H1 (cell line): ENCODE measurements at regions not wholly inside any gene's neighbourhood (a gene's known extent, or its start where the extent isn't known, plus 50 kb on each side); places are given as distances from the start of the nearest gene placed in this dataset.
"Not testable (repeated sequence)": the region's sequence is repeated elsewhere in the genome, so short reads cannot be mapped to it uniquely, and the experiment has no call there.

Source experiments
- CTCF ChIA-PET: fragments of 300-600 bp; sonication (Branson Sonifier 250); formaldehyde crosslinking; loops from one replicate; lab custom pipeline; 2021; ENCODE audit not compliant: partially characterized antibody; lab: Charles Lee
- POLR2A ChIA-PET: fragments of 300-600 bp; sonication (Branson Sonifier 250); formaldehyde crosslinking; loops from one replicate; lab custom pipeline; 2021; ENCODE audit warnings: inconsistent platforms; ENCODE audit not compliant: partially characterized antibody; lab: Charles Lee
- DNase-seq, 2 experiments: peaks; one replicate each; pipeline versions ENCODE4 v3.0.0 to v3.0.0-alpha.2; 2010 to 2022; ENCODE audit warnings: low spot score in 2 of 2, low read depth in 1 of 2, mixed read lengths in 1 of 2
- FAIRE-seq: peaks from 2 replicates; lab custom pipeline; 2011; peaks lifted over from hg19 to GRCh38; lab: Jason Lieb, UNC
- H2AFZ ChIP-seq: 2 replicates; pipeline ENCODE4 v1.8.1; 2012; ENCODE audit warnings: low read length, inconsistent platforms
- H2AK5ac ChIP-seq: 2 replicates; pipeline ENCODE4 v1.6.1; 2013; ENCODE audit warnings: low read depth, low read length
- H2BK120ac ChIP-seq: replicated peaks from 2 replicates; pipeline ENCODE3; 2013; ENCODE audit warnings: low read depth, low read length, inconsistent platforms
- H2BK12ac ChIP-seq: 2 replicates; pipeline ENCODE4 v1.6.1; 2013; ENCODE audit warnings: low read depth, low read length
- H2BK15ac ChIP-seq: 2 replicates; pipeline ENCODE4 v1.6.1; 2013; ENCODE audit warnings: low read length
- H2BK20ac ChIP-seq: 2 replicates; pipeline ENCODE4 v1.6.1; 2013; ENCODE audit warnings: low read length
- H2BK5ac ChIP-seq: 2 replicates; pipeline ENCODE4 v1.6.1; 2013; ENCODE audit warnings: low read depth, low read length
- H3K14ac ChIP-seq: 2 replicates; pipeline ENCODE4 v1.6.1; 2013; ENCODE audit warnings: inconsistent platforms; ENCODE audit not compliant: insufficient read length
- H3K18ac ChIP-seq: 2 replicates; pipeline ENCODE4 v1.6.1; 2013; ENCODE audit warnings: low read length; ENCODE audit errors: extremely low read depth
- H3K23ac ChIP-seq: 2 replicates; pipeline ENCODE4 v1.6.1; 2013; ENCODE audit warnings: inconsistent platforms; ENCODE audit not compliant: insufficient read length
- H3K23me2 ChIP-seq: 2 replicates; pipeline ENCODE4 v1.6.1; 2013; ENCODE audit warnings: low read depth, low read length
- H3K27ac ChIP-seq: 2 replicates; pipeline ENCODE4 v1.6.1; 2011; ENCODE audit warnings: low read depth, low read length, inconsistent platforms
- H3K27me3 ChIP-seq, 4 experiments: replicated peaks in 1 of 4; 1 replicate in 1 of 4; 2 replicates in 3 of 4; pipeline versions ENCODE4 v1.6.1 to v1.8.1; 2011 to 2013; ENCODE audit warnings: low read length in 3 of 4, mild to moderate bottlenecking in 3 of 4, inconsistent platforms in 2 of 4, mixed read lengths in 2 of 4, moderate library complexity in 1 of 4; ENCODE audit not compliant: control insufficient read depth in 3 of 4, insufficient read depth in 3 of 4; ENCODE audit errors: extremely low read depth in 1 of 4
- H3K36me3 ChIP-seq, 4 experiments: 2 replicates each; pipeline versions ENCODE4 v1.6.1 to v1.8.1; 2011 to 2013; ENCODE audit warnings: mild to moderate bottlenecking in 4 of 4, low read length in 3 of 4, moderate library complexity in 2 of 4, control low read depth in 1 of 4, inconsistent platforms in 1 of 4; ENCODE audit not compliant: insufficient read depth in 4 of 4, control insufficient read depth in 2 of 4
- H3K4ac ChIP-seq: replicated peaks from 2 replicates; pipeline ENCODE3; 2013; ENCODE audit warnings: low read length, low read depth, mixed read lengths, inconsistent platforms; ENCODE audit not compliant: insufficient read length
- H3K4me1 ChIP-seq, 4 experiments: replicated peaks in 1 of 4; 1 replicate in 1 of 4; 2 replicates in 3 of 4; pipeline versions ENCODE4 v1.6.1 to v1.8.1; 2011 to 2013; ENCODE audit warnings: low read length in 3 of 4, inconsistent platforms in 2 of 4, mixed read lengths in 1 of 4; ENCODE audit not compliant: insufficient read depth in 4 of 4, control insufficient read depth in 3 of 4
- H3K4me2 ChIP-seq, 2 experiments: 2 replicates each; pipeline versions ENCODE4 v1.6.1 to v1.8.1; 2011 to 2013; ENCODE audit warnings: low read depth in 2 of 2, low read length in 2 of 2, control low read depth in 1 of 2, inconsistent platforms in 1 of 2, mild to moderate bottlenecking in 1 of 2; ENCODE audit not compliant: insufficient read depth in 1 of 2
- H3K4me3 ChIP-seq, 4 experiments: fragments of 200-600, 300-600 bp in 1 of 4; sonication (generic), shearing (Covaris generic), sonication (Bioruptor Twin) in 1 of 4; 2 replicates each; pipeline versions ENCODE4 v1.5.1 to v1.8.1; 2011 to 2016; ENCODE audit warnings: low read length in 4 of 4, low read depth in 3 of 4, control low read depth in 2 of 4, inconsistent platforms in 2 of 4, mild to moderate bottlenecking in 2 of 4, mixed read lengths in 1 of 4, moderate library complexity in 1 of 4; ENCODE audit not compliant: insufficient read depth in 2 of 4; ENCODE audit errors: extremely low read depth in 1 of 4
- H3K56ac ChIP-seq: replicated peaks from 2 replicates; pipeline ENCODE3; 2013; ENCODE audit warnings: low read depth, mild to moderate bottlenecking, mixed read lengths, low read length, inconsistent platforms; ENCODE audit not compliant: insufficient read length
- H3K79me1 ChIP-seq: 2 replicates; pipeline ENCODE4 v1.6.1; 2013; ENCODE audit warnings: low read depth, low read length, control low read depth
- H3K79me2 ChIP-seq, 2 experiments: 2 replicates each; pipeline versions ENCODE4 v1.6.1 to v1.8.1; 2012 to 2013; ENCODE audit warnings: low read length in 2 of 2, mild to moderate bottlenecking in 2 of 2, inconsistent platforms in 1 of 2; ENCODE audit not compliant: insufficient read depth in 2 of 2, control insufficient read depth in 1 of 2
- H3K9ac ChIP-seq, 4 experiments: replicated peaks in 1 of 4; 1 replicate in 1 of 4; 2 replicates in 3 of 4; pipeline versions ENCODE4 v1.6.1 to v1.8.1; 2011 to 2013; ENCODE audit warnings: low read depth in 3 of 4, low read length in 3 of 4, control low read depth in 2 of 4, mild to moderate bottlenecking in 2 of 4, moderate library complexity in 2 of 4, inconsistent platforms in 1 of 4; ENCODE audit errors: extremely low read depth in 1 of 4
- H3K9me3 ChIP-seq, 2 experiments: 2 replicates each; pipeline versions ENCODE4 v1.6.1 to v1.8.1; 2012 to 2013; ENCODE audit warnings: mild to moderate bottlenecking in 2 of 2, moderate library complexity in 2 of 2, control low read depth in 1 of 2, inconsistent platforms in 1 of 2, low read depth in 1 of 2, low read length in 1 of 2, mixed read lengths in 1 of 2; ENCODE audit not compliant: insufficient read depth in 2 of 2
- H4K20me1 ChIP-seq, 2 experiments: replicated peaks in 1 of 2; 2 replicates each; pipeline versions ENCODE3 to v1.8.1; 2011 to 2013; ENCODE audit warnings: inconsistent platforms in 2 of 2, low read length in 2 of 2, mild to moderate bottlenecking in 1 of 2; ENCODE audit not compliant: insufficient read depth in 2 of 2, control insufficient read depth in 1 of 2
- H4K5ac ChIP-seq: 2 replicates; pipeline ENCODE4 v1.6.1; 2013; ENCODE audit warnings: low read length, low read depth, mixed read lengths, inconsistent platforms; ENCODE audit not compliant: insufficient read length
- H4K8ac ChIP-seq: 2 replicates; pipeline ENCODE4 v1.8.0; 2013; ENCODE audit warnings: mild to moderate bottlenecking, moderate library complexity, low read length, inconsistent platforms; ENCODE audit not compliant: insufficient read depth; ENCODE audit errors: extremely low read depth
- H4K91ac ChIP-seq: replicated peaks from 2 replicates; pipeline ENCODE3; 2013; ENCODE audit warnings: low read length, mixed read lengths, inconsistent platforms; ENCODE audit not compliant: insufficient read length
- WGBS, 2 experiments: shearing (Covaris generic) in 1 of 2; methylation state at CpG; one replicate each; pipeline versions ENCODE4 v1.1.6 to v1.1.7; 2013 to 2015; ENCODE audit warnings: low lambda C conversion rate in 2 of 2, mixed read lengths in 2 of 2, inconsistent platforms in 1 of 2, low coverage in 1 of 2, missing lambda C conversion rate in 1 of 2; ENCODE audit not compliant: insufficient replicate concordance in 2 of 2, insufficient coverage in 1 of 2, insufficient read length in 1 of 2; ENCODE audit errors: extremely low coverage in 1 of 2, missing lambda C conversion rate in 1 of 2; 5-methylcytosine and 5-hydroxymethylcytosine counted together

- not testable (repeated sequence) for H3K9me3 ChIP-seq, H3K23me2 ChIP-seq, FAIRE-seq, H3K36me3 ChIP-seq, H4K20me1 ChIP-seq, H4K91ac ChIP-seq, H4K8ac ChIP-seq, H2AFZ ChIP-seq, H3K27me3 ChIP-seq, H2BK12ac ChIP-seq, H3K14ac ChIP-seq, H3K23ac ChIP-seq, H3K4ac ChIP-seq, H3K4me2 ChIP-seq, H2BK120ac ChIP-seq, H3K79me2 ChIP-seq, H3K79me1 ChIP-seq, H4K5ac ChIP-seq, H2AK5ac ChIP-seq, H3K27ac ChIP-seq, H3K9ac ChIP-seq, H3K56ac ChIP-seq, H3K18ac ChIP-seq, H2BK5ac ChIP-seq, DNase-seq, H2BK15ac ChIP-seq, H2BK20ac ChIP-seq, H3K4me3 ChIP-seq
- ChIA-PET CTCF (interaction anchor here (1.7 kb wide), 1 partner anchor 98 kb away, joined by 11 read pairs; the partner anchor contains the start of gene PPM1J), POLR2A (interaction anchor here (1.5 kb wide), 1 partner anchor 11 kb away, joined by 4 read pairs; no protein-coding TSS in a partner anchor)
- H3K4me1 ChIP-seq = peaks cover 4 to 14% (median 11%) of the 10 kb centered on the region in 4 experiments
- 94% methylated on average over 8 of the region's 8 CpGs; no CpG with 5 or more reads in 1 of the 2 experiments for WGBS, 2 experiments
Measured at GRCh38 chr1:112814645-112815044, 99.5 kb upstream of the PPM1J start.
